Breast epithelium (tissue), 3 donors: ENCODE measurements at regions not wholly inside any gene's neighbourhood (a gene's known extent, or its start where the extent isn't known, plus 50 kb on each side); places are given as distances from the start of the nearest gene placed in this dataset.

Experiments
- CTCF ChIP-seq, 3 donors: fragments of 450-650 bp; IDR thresholded peaks; one replicate each; pipeline ENCODE4 v1.5.1; 2016 to 2017; ENCODE audit warnings: antibody characterized with exemption in 3 of 3, mild to moderate bottlenecking in 3 of 3, moderate library complexity in 3 of 3
- POLR2A ChIP-seq: fragments of 450-650 bp; IDR thresholded peaks from one replicate; pipeline ENCODE4 v1.6.1; 2016; ENCODE audit warnings: antibody characterized with exemption, mild to moderate bottlenecking, moderate library complexity

- TF ChIP-seq CTCF (IDR thresholded peaks at IDR 0.05) (no peak), POLR2A (no peak)
Observed at GRCh38 chr2:19109518-19109917, 248.9 kb downstream of the OSR1 start.
